GM23338 (cell line): ENCODE measurements at regions not wholly inside any gene's neighbourhood (a gene's known extent, or its start where the extent isn't known, plus 50 kb on each side); places are given as distances from the start of the nearest gene placed in this dataset.

ENCODE experiments used
- ATAC-seq: fragments of 200-7000 bp; cut with Tn5 transposase; 3 replicates; pipeline ENCODE4 v1.9.1; 2020
- DNase-seq: peaks from one replicate; pipeline ENCODE4 v3.0.0-alpha.2; 2015; ENCODE audit warnings: low spot score
- H2AFZ ChIP-seq: fragments of 200-600 bp; sonication (generic); 2 replicates; pipeline ENCODE4 v1.8.0; 2016; ENCODE audit warnings: antibody characterized with exemption, mild to moderate bottlenecking, moderate library complexity
- H3F3A ChIP-seq: fragments of 200-600 bp; sonication (generic); replicated peaks from 2 replicates; pipeline ENCODE4 v1.8.0; 2017; ENCODE audit warnings: antibody characterized with exemption, mixed run types, low read depth
- H3K27ac ChIP-seq: fragments of 200-600 bp; sonication (generic); 2 replicates; pipeline ENCODE4 v1.6.1; 2016; ENCODE audit warnings: low read depth
- H3K27me3 ChIP-seq: fragments of 200-600 bp; sonication (generic); 2 replicates; pipeline ENCODE4 v1.8.0; 2016; ENCODE audit warnings: mild to moderate bottlenecking, mixed run types, moderate library complexity; ENCODE audit not compliant: insufficient read depth
- H3K36me3 ChIP-seq: fragments of 200-600 bp; sonication (generic); 2 replicates; pipeline ENCODE4 v1.8.0; 2016; ENCODE audit warnings: mild to moderate bottlenecking; ENCODE audit not compliant: insufficient read depth
- H3K4me1 ChIP-seq: fragments of 200-600 bp; sonication (generic); 2 replicates; pipeline ENCODE4 v1.8.0; 2016; ENCODE audit warnings: mild to moderate bottlenecking, moderate library complexity; ENCODE audit not compliant: insufficient read depth
- H3K4me2 ChIP-seq: fragments of 200-600 bp; sonication (generic); 2 replicates; pipeline ENCODE4 v1.7.1; 2017; ENCODE audit warnings: mixed run types
- H3K4me3 ChIP-seq: fragments of 200-600 bp; sonication (generic); 2 replicates; pipeline ENCODE4 v1.6.1; 2016; ENCODE audit warnings: mixed run types
- H3K79me2 ChIP-seq: fragments of 200-600 bp; sonication (generic); replicated peaks from 2 replicates; pipeline ENCODE4 v1.8.0; 2017; ENCODE audit warnings: mild to moderate bottlenecking; ENCODE audit not compliant: insufficient read depth
- H3K9me2 ChIP-seq: fragments of 200-600 bp; sonication (generic); 2 replicates; pipeline ENCODE4 v1.8.0; 2017; ENCODE audit not compliant: insufficient read depth
- H4K20me1 ChIP-seq: fragments of 200-600 bp; sonication (generic); replicated peaks from 2 replicates; pipeline ENCODE4 v1.8.0; 2017; ENCODE audit warnings: mild to moderate bottlenecking; ENCODE audit not compliant: insufficient read depth
- H3K27ac Mint-ChIP-seq: 2 replicates; pipeline ENCODE4 v1.8.0; 2020; ENCODE audit warnings: inconsistent platforms, mild to moderate bottlenecking, moderate library complexity, mixed read lengths
- H3K27me3 Mint-ChIP-seq: 3 replicates; pipeline ENCODE4 v1.8.0; 2022; ENCODE audit warnings: low read depth, mild to moderate bottlenecking, moderate library complexity, mixed read lengths, inconsistent platforms; ENCODE audit not compliant: insufficient read depth, poor library complexity
- H3K36me3 Mint-ChIP-seq: 3 replicates; pipeline ENCODE4 v1.8.0; 2021; ENCODE audit warnings: low read depth, mild to moderate bottlenecking, inconsistent platforms, moderate library complexity, mixed read lengths
- H3K4me1 Mint-ChIP-seq: 3 replicates; pipeline ENCODE4 v1.8.0; 2020; ENCODE audit warnings: mild to moderate bottlenecking, inconsistent platforms, mixed read lengths
- H3K4me3 Mint-ChIP-seq: 3 replicates; pipeline ENCODE4 v1.8.0; 2021; ENCODE audit warnings: moderate library complexity, mild to moderate bottlenecking, inconsistent platforms, mixed read lengths
- H3K9me3 Mint-ChIP-seq: 3 replicates; pipeline ENCODE4 v1.8.0; 2020; ENCODE audit warnings: moderate library complexity, mild to moderate bottlenecking, inconsistent platforms, mixed read lengths
- CREB1 ChIP-seq: fragments of 250-450 bp; sonication (Bioruptor Pico); IDR thresholded peaks from 2 replicates; pipeline ENCODE4 v1.5.0; 2020; ENCODE audit warnings: low read depth, mild to moderate bottlenecking, moderate library complexity
- CTCF ChIP-seq, 2 experiments: fragments of 200-600 bp in 1 of 2; sonication (generic) in 1 of 2; conservative IDR thresholded peaks; 2 replicates each; pipeline versions ENCODE4 v1.5.1 to v1.6.1; 2016 to 2017; ENCODE audit warnings: antibody characterized with exemption in 2 of 2, low read depth in 2 of 2, mild to moderate bottlenecking in 2 of 2, moderate library complexity in 1 of 2
- ETS1 ChIP-seq: IDR thresholded peaks from 2 replicates; pipeline ENCODE4 v1.6.1; 2016; ENCODE audit warnings: antibody characterized with exemption
- EZH2 ChIP-seq: fragments of 200-600 bp; sonication (generic); IDR thresholded peaks from one replicate; pipeline ENCODE4 v1.8.0; 2017; ENCODE audit warnings: antibody characterized with exemption, mild to moderate bottlenecking, low read depth; ENCODE audit not compliant: unreplicated experiment
- EZH2phosphoT487 ChIP-seq: fragments of 200-600 bp; sonication (generic); IDR thresholded peaks from one replicate; pipeline ENCODE4 v1.8.1; 2018; ENCODE audit warnings: antibody characterized with exemption; ENCODE audit not compliant: unreplicated experiment
- JUNB ChIP-seq: IDR thresholded peaks from one replicate; pipeline ENCODE4 v1.6.1; 2016; ENCODE audit warnings: antibody characterized with exemption; ENCODE audit not compliant: unreplicated experiment
- NANOG ChIP-seq: IDR thresholded peaks from 2 replicates; pipeline ENCODE4 v1.6.1; 2016; ENCODE audit warnings: antibody characterized with exemption, borderline replicate concordance
- POLR2AphosphoS5 ChIP-seq: IDR thresholded peaks from 2 replicates; pipeline ENCODE4 v1.6.1; 2016; ENCODE audit warnings: antibody characterized with exemption, low read depth
- REST ChIP-seq: IDR thresholded peaks from one replicate; pipeline ENCODE4 v1.6.1; 2018; ENCODE audit warnings: antibody characterized with exemption; ENCODE audit not compliant: unreplicated experiment
- STAT1 ChIP-seq: IDR thresholded peaks from one replicate; pipeline ENCODE4 v1.6.1; 2016; ENCODE audit warnings: antibody characterized with exemption; ENCODE audit not compliant: unreplicated experiment
- ZNF114 ChIP-seq: fragments of 250-450 bp; sonication (Bioruptor Pico); IDR thresholded peaks from 2 replicates; pipeline ENCODE4 v1.5.0; 2020; ENCODE audit warnings: mild to moderate bottlenecking, moderate library complexity
- ZNF331 ChIP-seq: fragments of 250-450 bp; sonication (Bioruptor Pico); IDR thresholded peaks from 2 replicates; pipeline ENCODE4 v1.5.0; 2020; ENCODE audit warnings: low read depth, mild to moderate bottlenecking, moderate library complexity
- ZNF462 ChIP-seq: fragments of 250-450 bp; sonication (Bioruptor Pico); IDR thresholded peaks from 2 replicates; pipeline ENCODE4 v1.5.0; 2020; ENCODE audit warnings: mild to moderate bottlenecking, moderate library complexity

- no peak overlapping the region for H3K27ac Mint-ChIP-seq
- no peaks in the 10 kb centered on the region for H3K9me3 Mint-ChIP-seq
- H3K4me3 Mint-ChIP-seq, result no peak overlapping the region
- Histone ChIP-seq H3K27me3 (no peaks in the 10 kb centered on the region), H3K4me3 (no peak overlapping the region), H3K4me1 (no peaks in the 10 kb centered on the region), H2AFZ (no peak overlapping the region), H3K36me3 (no peaks in the 10 kb centered on the region), H3K4me2 (no peak overlapping the region), H3K79me2 (no peaks in the 10 kb centered on the region), H4K20me1 (no peaks in the 10 kb centered on the region), H3K27ac (no peak overlapping the region), H3F3A (no peaks in the 10 kb centered on the region), H3K9me2 (no peaks in the 10 kb centered on the region)
- DNase-seq (no peak), ATAC-seq (no peak)
- no peak for TF ChIP-seq JUNB
- no peak for TF ChIP-seq EZH2phosphoT487
- TF ChIP-seq REST, result no peak
- no peak for TF ChIP-seq ZNF114 (CRISPR knock-in tag)
- TF ChIP-seq ETS1, result no peak
- TF ChIP-seq STAT1, result no peak
- TF ChIP-seq NANOG, result no peak
- no peak for TF ChIP-seq CTCF (conservative IDR thresholded peaks at IDR 0.05; ENCODE audit: low read depth in 2 of 2)
- no peak for TF ChIP-seq EZH2
- TF ChIP-seq ZNF331, result no peak
- no peak for TF ChIP-seq CREB1
- TF ChIP-seq ZNF462 (CRISPR knock-in tag), result no peak
- no peak for TF ChIP-seq POLR2AphosphoS5
- H3K4me1 Mint-ChIP-seq, result no peaks in the 10 kb centered on the region
- no peaks in the 10 kb centered on the region for H3K36me3 Mint-ChIP-seq
- H3K27me3 Mint-ChIP-seq, result no peaks in the 10 kb centered on the region
Observed at GRCh38 chrX:148161701-148162100, 180.6 kb downstream of the FMR1NB start.
